HUES64 (cell line): ENCODE measurements at regions not wholly inside any gene's neighbourhood (a gene's known extent, or its start where the extent isn't known, plus 50 kb on each side); places are given as distances from the start of the nearest gene placed in this dataset.

ENCODE experiments used
- H3K27ac ChIP-seq: 2 replicates; pipeline ENCODE4 v1.7.0; 2013; ENCODE audit warnings: low read depth, low read length, inconsistent platforms
- H3K27me3 ChIP-seq: 2 replicates; pipeline ENCODE4 v1.6.1; 2013; ENCODE audit warnings: mild to moderate bottlenecking, low read length; ENCODE audit not compliant: insufficient read depth
- H3K36me3 ChIP-seq: 2 replicates; pipeline ENCODE4 v1.6.1; 2013; ENCODE audit warnings: mild to moderate bottlenecking, low read length; ENCODE audit not compliant: insufficient read depth
- H3K4me1 ChIP-seq: 2 replicates; pipeline ENCODE4 v1.6.1; 2013; ENCODE audit warnings: mild to moderate bottlenecking, low read length, moderate library complexity; ENCODE audit not compliant: insufficient read depth
- H3K4me3 ChIP-seq: 2 replicates; pipeline ENCODE4 v1.5.1; 2013; ENCODE audit warnings: mild to moderate bottlenecking, low read length, moderate library complexity
- H3K9ac ChIP-seq: 2 replicates; pipeline ENCODE4 v1.6.1; 2013; ENCODE audit warnings: mild to moderate bottlenecking, low read depth, low read length
- H3K9me3 ChIP-seq: 2 replicates; pipeline ENCODE4 v1.6.1; 2013; ENCODE audit warnings: low read depth, low read length; ENCODE audit not compliant: insufficient read depth
- WGBS: fragments of 150-250, 120-280 bp; methylation state at CpG from one replicate; pipeline ENCODE4 v1.1.7; 2013; ENCODE audit warnings: missing lambda C conversion rate; 5-methylcytosine and 5-hydroxymethylcytosine counted together

DNA sequence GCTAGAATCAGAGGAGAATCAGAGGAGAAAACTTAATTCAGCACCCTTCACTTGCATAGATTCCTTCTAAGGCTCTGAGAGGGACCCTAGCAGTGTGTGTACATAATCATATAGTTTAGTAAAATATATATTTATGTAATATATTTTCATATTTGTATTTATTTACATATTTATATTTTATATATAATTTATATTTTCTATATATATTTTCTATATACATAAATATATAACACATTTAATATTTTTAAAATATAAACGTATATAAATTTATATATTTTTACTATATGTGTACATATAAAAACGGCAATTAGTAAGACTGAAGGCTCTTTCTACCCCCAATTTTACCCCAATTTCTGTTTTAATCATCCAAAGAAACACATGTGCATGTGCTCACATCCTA is 80.3 kb downstream of the NXPE2 start:
- no peaks in the 10 kb centered on the region for H3K27me3 ChIP-seq
- no peak overlapping the region for H3K9ac ChIP-seq
- H3K27ac ChIP-seq: no peak overlapping the region
- H3K4me3 ChIP-seq: no peak overlapping the region
- WGBS: 100% methylated on average over 1 of the region's 2 CpGs
- no peaks in the 10 kb centered on the region for H3K4me1 ChIP-seq
- no peaks in the 10 kb centered on the region for H3K9me3 ChIP-seq
- no peaks in the 10 kb centered on the region for H3K36me3 ChIP-seq

DNA sequence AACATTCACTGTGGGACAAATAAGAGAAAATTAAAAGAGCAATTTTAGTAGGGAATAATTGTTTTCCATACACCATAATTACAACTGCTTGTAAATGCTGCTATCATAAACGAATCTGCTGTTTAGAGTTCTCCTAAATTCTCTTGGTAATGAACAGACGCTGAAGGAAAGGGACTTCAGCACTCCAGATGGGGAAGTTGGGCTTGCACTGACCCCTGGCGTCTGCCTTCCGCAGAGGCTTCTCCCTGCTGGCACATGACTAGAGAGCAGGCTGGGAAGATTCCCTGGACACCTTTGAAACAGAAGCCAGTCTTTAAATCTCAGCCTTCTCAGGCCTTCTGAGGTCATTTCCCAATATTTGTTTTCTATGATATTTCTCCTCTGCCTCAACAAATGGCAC is 84.1 kb downstream of the NXPE2 start:
- WGBS: 19% methylated on average over 4 of the region's 4 CpGs
- H3K36me3 ChIP-seq: no peaks in the 10 kb centered on the region
- H3K27ac ChIP-seq: no peak overlapping the region
- no peak overlapping the region for H3K4me3 ChIP-seq
- H3K27me3 ChIP-seq: no peaks in the 10 kb centered on the region
- H3K9me3 ChIP-seq: no peaks in the 10 kb centered on the region
- H3K4me1 ChIP-seq: no peaks in the 10 kb centered on the region
- no peak overlapping the region for H3K9ac ChIP-seq

DNA sequence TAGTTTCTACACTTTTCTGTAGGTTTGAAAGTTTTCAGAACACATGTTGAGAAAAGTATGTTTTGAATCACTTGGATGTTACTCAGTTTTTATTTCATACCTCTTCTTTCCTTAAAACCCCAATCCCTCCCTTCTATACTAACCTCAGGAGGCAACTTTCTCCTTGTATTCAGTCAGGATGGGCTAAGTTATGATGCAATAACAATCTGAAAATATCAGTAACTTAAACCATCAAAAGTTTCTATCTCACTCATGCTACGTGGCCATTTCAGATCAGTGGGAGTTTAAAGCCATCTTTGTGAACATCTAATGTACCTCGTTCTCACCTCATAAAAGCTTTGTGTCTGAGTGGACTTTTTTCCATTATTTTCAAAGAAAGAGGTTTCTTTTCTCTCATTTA is 86.2 kb downstream of the NXPE2 start:
- H3K27ac ChIP-seq: no peak overlapping the region
- WGBS: 96% methylated on average over 2 of the region's 2 CpGs
- no peaks in the 10 kb centered on the region for H3K9me3 ChIP-seq
- H3K9ac ChIP-seq: no peak overlapping the region
- no peaks in the 10 kb centered on the region for H3K27me3 ChIP-seq
- no peak overlapping the region for H3K4me3 ChIP-seq
- H3K36me3 ChIP-seq: no peaks in the 10 kb centered on the region
- H3K4me1 ChIP-seq: no peaks in the 10 kb centered on the region

DNA sequence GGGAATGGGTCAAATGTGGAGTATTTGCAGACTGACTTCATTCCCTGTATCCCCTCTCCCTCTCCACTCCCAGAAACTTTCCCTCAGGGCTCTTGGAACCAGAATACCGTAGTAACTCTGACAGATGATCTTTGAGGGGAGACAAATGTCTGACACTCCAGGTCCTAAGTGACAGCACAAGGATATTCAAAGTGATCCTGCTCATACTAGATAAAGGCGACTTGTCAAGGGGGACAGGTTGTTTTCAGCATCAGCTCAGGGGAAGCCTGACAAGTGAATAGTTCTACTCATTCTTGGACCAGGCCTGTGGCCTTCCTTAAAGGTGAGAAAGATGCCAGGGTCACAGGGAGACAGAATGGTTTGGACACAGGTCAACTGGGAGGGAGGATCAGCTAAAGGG is 92.8 kb downstream of the NXPE2 start:
- Histone ChIP-seq H3K9ac (no peak overlapping the region), H3K9me3 (no peaks in the 10 kb centered on the region), H3K4me3 (no peak overlapping the region), H3K27ac (no peak overlapping the region), H3K4me1 (peaks cover 11% of the 10 kb centered on the region), H3K36me3 (no peaks in the 10 kb centered on the region), H3K27me3 (peaks cover 8% of the 10 kb centered on the region)
- WGBS: 97% methylated on average over 2 of the region's 2 CpGs

DNA sequence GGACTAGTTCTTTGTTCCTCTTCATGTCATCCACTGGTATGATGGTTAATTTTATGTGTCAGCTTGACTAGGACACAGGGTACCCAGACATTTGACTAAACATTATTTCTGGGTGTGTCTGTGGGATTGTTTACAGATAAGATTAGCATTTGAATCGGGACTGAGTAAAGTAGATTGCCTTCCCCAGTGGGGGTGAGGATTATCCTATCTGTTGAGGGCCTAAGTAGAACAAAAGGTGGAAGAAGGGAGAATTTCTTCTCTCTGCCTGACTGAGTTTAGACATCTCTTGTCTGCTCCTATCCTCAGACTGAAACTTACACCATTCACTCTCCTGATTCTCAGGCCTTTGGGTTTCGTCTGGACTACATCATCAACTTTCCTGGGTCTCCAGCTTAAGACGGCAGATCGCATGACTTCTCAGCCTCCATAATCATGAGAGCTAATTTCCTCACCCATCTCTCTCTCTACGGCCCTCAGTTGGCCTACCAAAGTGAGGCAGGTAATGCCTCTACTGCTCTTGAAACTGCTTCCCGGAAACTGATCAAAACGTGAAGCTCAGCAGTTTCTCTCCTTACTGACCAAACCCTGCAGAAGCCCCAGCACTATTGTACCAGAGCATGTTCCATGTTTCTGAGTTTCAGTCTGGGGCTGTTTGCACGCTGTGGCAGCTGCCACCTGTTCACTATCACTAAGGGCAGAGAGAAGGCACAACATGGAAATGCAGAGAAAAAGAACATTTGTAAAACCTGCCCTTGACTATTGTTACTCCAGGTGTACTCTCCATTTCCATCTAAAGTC is 95.4 kb downstream of the NXPE2 start:
- no peak overlapping the region for H3K27ac ChIP-seq
- no peaks in the 10 kb centered on the region for H3K9me3 ChIP-seq
- no peaks in the 10 kb centered on the region for H3K36me3 ChIP-seq
- no peak overlapping the region for H3K9ac ChIP-seq
- peaks cover 8% of the 10 kb centered on the region for H3K27me3 ChIP-seq
- 61% methylated on average over 8 of the region's 8 CpGs for WGBS
- H3K4me1 ChIP-seq: peaks cover 11% of the 10 kb centered on the region
- H3K4me3 ChIP-seq: no peak overlapping the region

DNA sequence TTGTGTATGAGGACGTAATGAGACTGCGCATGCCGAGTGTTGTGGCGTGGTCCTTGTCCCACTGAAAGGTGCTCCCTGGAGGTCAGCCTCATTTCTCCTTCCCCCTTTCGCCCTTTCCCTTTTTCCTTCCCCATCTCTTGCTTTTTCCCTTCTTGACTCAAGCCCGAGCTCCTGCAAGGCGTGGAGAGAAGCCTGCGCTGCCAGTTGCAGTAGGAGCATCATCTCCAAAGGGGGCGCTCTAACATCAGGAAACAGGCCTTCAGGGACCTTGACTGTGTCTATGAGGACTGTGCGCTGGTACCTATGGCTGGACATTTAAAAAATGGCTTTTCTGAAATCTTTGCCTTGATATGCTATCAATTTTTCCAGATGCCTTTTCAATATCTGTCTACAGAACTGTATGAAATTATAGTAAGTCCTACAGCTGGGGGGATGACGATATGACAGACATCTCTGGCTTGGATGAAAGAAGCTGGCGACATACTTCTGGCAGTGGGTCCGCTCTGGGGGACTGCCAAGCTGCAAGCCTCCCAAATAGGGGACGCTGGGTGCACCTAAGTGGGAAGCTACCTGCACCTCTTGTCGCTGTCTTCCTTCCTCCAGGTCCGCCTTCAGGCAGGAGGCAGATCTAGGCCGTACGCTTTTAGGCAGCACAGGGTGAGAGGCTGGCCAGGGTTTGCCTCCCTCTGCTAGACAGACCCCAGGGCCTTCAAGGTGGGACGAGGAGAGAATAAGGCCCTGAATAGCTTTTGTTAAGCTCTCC is 96.5 kb downstream of the NXPE2 start:
- Histone ChIP-seq H3K4me3 (no peak overlapping the region), H3K4me1 (peaks cover 11% of the 10 kb centered on the region), H3K9me3 (no peaks in the 10 kb centered on the region), H3K36me3 (no peaks in the 10 kb centered on the region), H3K9ac (no peak overlapping the region), H3K27me3 (peaks cover 8% of the 10 kb centered on the region), H3K27ac (no peak overlapping the region)
- WGBS: 56% methylated on average over 19 of the region's 19 CpGs

DNA sequence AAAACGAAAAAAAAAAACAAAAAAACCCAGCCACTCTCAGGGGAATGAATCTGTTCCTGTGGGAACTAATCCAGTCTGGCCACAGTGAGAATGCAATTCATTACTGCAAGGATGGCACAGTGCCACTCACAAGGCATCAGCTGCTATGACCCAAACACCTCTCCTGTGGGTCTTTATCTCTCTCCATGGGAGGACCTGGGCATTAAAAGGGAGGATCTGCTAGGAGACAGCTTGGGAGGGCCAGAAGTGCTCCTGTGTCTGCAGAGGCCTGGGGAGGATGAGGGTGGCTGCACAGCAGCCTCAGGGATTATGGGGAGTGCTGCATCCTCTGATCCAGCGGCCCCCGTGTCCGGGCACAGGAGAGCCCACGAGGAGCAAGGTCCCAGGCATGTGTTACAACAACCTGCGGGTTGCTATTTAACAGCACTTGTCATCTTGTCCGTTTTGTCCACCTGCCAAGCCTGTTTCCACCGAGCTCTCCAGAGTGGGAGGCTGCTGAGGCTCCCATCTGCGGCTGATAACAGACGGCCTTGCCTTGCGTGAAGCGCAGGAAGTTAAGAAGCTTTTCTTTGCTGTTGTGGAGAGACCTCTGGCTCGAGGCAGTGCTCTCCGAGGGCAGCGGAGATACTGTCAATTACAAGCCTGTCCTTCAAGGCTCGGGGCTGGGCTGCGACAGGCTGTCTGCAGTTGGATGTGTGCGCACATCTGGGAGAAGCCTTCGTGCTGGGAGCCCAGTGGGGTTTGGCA is 97.7 kb downstream of the NXPE2 start:
- no peaks in the 10 kb centered on the region for H3K9me3 ChIP-seq

DNA sequence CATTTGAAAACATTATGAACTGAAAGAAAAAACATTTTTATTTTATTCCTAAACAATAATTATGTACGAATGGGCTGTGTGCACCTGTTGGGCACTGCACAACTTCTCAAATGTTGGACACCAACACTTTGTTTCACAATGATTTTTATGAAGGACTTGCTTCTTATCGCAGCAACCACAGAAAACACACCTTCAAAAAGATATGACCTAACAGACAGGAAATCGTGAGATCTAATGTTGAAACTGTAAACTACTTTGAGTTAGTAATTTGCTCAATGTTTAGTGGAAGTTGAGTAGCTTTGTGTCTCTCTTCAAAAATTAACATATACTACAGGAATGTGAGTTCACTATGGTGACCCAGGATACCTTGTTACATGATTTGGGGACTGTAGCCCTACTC is 98.6 kb downstream of the NXPE2 start:
- Histone ChIP-seq H3K9ac (no peak overlapping the region), H3K36me3 (no peaks in the 10 kb centered on the region), H3K4me1 (peaks cover 11% of the 10 kb centered on the region), H3K27ac (no peak overlapping the region), H3K27me3 (peaks cover 6% of the 10 kb centered on the region), H3K4me3 (no peak overlapping the region), H3K9me3 (no peaks in the 10 kb centered on the region)
- WGBS: 100% methylated on average over 2 of the region's 3 CpGs

More for the DNA sequence above, 97.7 kb downstream of the NXPE2 start:
- Histone ChIP-seq H3K27me3 (peaks cover 8% of the 10 kb centered on the region), H3K27ac (no peak overlapping the region), H3K36me3 (no peaks in the 10 kb centered on the region), H3K4me1 (peaks cover 11% of the 10 kb centered on the region), H3K9ac (no peak overlapping the region), H3K4me3 (no peak overlapping the region)
- 88% methylated on average over 19 of the region's 19 CpGs for WGBS

DNA sequence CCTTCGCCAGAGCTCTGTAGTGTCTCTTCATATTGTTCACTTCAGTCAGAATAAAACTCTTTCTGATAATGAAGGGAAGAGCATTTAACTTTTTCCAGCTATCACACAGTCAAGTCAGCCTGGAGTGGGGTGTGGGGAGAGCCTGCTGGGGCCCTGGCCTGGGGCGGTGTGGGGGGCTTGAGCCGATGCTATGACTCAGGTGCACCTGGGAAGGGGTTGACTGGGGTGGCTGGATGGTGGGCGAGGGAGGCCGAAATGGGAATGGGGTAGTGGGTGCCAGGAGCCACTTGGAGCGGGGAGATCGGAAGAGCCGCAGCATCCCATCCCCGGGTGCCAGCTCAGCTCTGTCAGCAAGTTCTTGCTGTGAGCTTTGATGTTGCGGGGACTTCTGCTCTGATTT is 100.9 kb downstream of the NXPE2 start:
- Histone ChIP-seq H3K36me3 (no peaks in the 10 kb centered on the region), H3K9ac (no peak overlapping the region), H3K27ac (no peak overlapping the region), H3K9me3 (no peaks in the 10 kb centered on the region), H3K4me1 (peaks cover 4% of the 10 kb centered on the region), H3K27me3 (peaks cover 4% of the 10 kb centered on the region), H3K4me3 (no peak overlapping the region)
- 93% methylated on average over 10 of the region's 10 CpGs for WGBS

DNA sequence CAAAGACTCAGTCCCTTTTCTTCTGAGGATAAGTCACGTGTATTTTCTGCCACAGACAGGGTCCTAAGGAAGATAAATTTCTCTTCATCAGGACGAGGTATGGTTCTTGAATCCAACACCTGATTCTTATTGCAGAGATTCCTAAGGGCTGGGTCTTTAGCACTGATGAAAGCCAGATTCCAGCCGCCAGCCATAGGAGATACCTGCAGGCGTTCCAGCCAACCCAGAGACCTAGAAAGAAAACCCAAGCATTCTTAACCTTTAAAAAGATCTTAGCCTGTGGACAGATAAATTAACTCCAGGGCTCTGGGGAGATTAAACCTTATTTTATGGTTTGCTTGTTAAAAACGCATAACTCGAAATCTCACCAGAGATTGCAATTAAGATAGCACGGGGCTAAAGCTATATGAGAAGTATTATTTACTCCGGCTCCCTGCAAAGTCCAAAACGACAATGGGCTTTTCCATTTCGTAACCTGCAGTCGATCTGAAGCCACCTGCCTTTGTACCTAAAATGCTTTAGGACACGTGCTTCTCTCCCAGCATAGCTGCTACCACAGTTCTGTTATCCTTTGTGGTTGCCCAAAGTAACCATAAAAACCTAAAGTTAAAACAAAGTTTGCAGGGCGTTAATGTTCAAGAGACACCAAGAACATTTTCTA is 104.5 kb downstream of the NXPE2 start:
- H3K4me3 ChIP-seq: no peak overlapping the region
- H3K36me3 ChIP-seq: no peaks in the 10 kb centered on the region
- no peaks in the 10 kb centered on the region; the same call in 1 of the 2 replicates for H3K27me3 ChIP-seq
- H3K9me3 ChIP-seq: no peaks in the 10 kb centered on the region
- no peak overlapping the region for H3K27ac ChIP-seq
- H3K4me1 ChIP-seq: no peaks in the 10 kb centered on the region
- WGBS: 92% methylated on average over 13 of the region's 13 CpGs
- no peak overlapping the region for H3K9ac ChIP-seq

DNA sequence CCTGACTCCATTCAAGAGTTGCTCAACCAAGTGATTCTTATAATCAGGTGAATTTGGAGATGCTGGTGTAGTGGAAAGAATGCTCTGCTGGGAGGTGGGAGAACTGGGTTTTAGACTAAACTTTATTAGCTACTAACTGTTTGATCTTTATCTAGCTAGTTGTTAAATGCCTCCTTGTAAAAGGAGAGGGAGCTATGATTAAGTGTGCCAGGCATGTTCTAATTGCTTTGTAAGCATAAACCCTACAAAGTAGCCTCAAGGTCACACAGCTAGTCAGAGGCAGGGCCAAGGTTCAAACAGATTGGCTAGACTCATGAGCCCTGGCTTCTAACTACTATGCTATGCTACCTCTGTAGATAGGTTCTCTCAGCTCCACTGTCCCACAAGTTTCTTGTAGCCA is 105.5 kb downstream of the NXPE2 start:
- H3K27me3 ChIP-seq: no peaks in the 10 kb centered on the region; the same call in 1 of the 2 replicates
- H3K27ac ChIP-seq: no peak overlapping the region
- no peaks in the 10 kb centered on the region for H3K36me3 ChIP-seq
- H3K4me3 ChIP-seq: no peak overlapping the region
- no peaks in the 10 kb centered on the region for H3K4me1 ChIP-seq
- no peak overlapping the region for H3K9ac ChIP-seq
- no peaks in the 10 kb centered on the region for H3K9me3 ChIP-seq
